ENCODE measurements at regions not wholly inside any gene's neighbourhood (a gene's known extent, or its start where the extent isn't known, plus 50 kb on each side); places are given as distances from the start of the nearest gene placed in this dataset.

DNA sequence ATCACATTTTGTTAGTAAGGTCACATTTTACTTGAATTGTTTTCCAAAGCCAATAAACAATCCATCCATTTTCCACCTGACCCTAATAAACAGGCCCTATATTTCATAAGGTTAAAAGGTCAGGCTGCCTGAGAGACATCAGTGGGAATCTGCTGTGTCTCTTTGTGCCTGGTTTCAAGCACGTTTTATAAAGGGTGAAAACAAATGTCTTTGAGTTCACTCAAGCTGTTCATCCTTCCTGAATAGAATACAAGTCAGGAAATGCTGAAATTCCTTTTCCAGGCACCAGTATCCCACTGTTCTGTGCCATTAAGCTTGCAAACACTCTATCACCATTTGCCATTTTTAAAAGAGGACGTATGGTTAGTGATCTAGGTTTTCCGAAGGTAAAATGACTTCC lies 67.5 kb upstream of the SPATA13 start:
- ATAC-seq, result no peak
- no peak for DNase-seq (ENCODE audit: missing footprints)
- intact Hi-C loops (cut with DNase I), result no loop called here

DNA sequence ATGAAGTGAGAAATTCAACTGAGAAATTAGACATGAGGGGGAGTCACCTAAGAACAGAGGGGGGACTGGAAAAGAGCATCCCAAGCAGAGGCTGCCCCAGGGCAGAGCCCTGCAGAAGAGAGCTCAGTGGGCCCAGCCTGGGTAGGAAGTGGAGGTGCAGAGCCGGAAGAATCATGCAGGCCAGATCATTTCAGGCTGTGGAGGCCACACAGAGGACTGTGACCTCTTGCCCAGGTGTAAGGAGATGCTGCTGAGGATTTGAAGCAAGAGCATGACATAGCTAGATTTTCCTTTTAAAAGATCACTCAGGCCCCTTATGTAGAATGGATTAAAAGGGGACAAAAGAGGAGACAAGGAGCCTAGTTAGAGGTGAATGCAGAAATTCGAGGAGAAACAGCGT lies 63.9 kb upstream of the SPATA13 start:
- ATAC-seq, result no peak

DNA sequence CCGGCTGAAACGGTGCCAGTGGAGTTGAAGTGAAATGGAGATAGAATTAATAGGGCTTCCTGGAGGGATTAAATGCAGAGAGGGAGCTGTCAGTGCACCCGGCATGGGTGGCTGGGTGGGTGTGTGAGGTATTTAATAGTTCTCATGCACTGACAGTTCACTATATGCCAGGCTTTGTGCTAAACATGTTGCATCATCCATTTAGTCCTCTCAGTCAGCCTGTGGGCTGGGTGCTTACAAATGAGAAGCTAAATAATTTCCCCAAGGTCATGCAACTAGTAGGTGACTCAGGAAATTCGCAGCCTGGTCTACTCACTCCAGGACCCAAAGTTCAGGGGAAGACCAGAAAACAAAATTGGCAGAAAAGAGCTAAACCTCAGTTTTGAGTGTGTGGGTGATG lies 63.5 kb upstream of the SPATA13 start:
- intact Hi-C loops (cut with DNase I), result no loop called here
- DNase-seq (ENCODE audit: missing footprints) (no peak), ATAC-seq (no peak)

More for the DNA sequence above, 63.9 kb upstream of the SPATA13 start:
- DNase-seq (ENCODE audit: missing footprints), result no peak
- intact Hi-C loops (cut with DNase I), result no loop called here

- intact Hi-C loops (cut with DNase I), result no loop called here
- DNase-seq (ENCODE audit: missing footprints) (no peak), ATAC-seq (no peak)
Observed at GRCh38 chr13:24097667-24098066, 62.9 kb upstream of the SPATA13 start.

- no peak for ATAC-seq
- intact Hi-C loops (cut with DNase I), result no loop called here
- no peak for DNase-seq (ENCODE audit: missing footprints)
Observed at GRCh38 chr13:24099490-24099889, 61.0 kb upstream of the SPATA13 start.

DNA sequence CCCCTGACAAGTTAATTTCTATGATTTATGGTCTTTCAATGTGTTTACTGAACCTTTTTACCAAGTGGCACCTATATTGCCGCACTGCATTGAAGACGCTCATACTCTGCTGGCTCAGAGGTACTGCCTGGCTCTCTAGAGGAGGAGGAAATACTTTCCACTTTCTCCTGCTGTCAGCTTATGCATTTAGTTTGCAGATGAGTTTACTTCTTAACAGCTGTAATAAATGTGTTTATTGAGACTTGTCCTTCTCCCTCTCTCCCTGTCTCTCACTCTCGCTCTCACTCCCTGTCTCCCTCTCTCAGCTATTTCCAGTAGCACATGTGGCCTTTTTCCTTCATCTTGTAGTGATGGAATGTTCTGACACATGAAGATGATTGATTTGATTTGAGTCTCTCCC lies 60.3 kb upstream of the SPATA13 start:
- no peak for ATAC-seq
- no peak for DNase-seq (ENCODE audit: missing footprints)
- intact Hi-C loops (cut with DNase I), result no loop called here

GRCh38 chr13:24103782-24104372 lies 56.6 kb upstream of the SPATA13 start:
- intact Hi-C loops (cut with DNase I), result no loop called here
- ATAC-seq (no peak), DNase-seq (ENCODE audit: missing footprints) (no peak)

DNA sequence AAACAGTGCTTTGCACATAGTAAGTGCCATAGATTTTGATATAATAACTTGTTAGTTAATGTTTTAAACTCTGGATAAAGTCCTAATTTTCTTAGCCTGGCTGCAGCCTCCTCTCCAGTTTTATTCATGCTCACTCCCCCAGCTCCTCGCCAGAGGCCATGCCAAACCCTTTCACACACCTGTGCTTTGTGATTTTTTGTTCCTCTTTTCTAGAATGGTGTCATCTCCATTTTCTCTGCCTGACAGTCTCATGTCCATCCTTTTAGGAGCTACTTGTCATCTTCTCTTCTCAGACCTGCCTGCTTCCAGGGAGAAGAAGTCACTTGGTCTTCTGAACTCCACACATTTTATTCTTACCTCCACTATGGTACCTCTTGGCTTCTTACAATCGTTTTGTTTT lies 55.8 kb upstream of the SPATA13 start:
- intact Hi-C loops (cut with DNase I), result no loop called here
- ATAC-seq (no peak), DNase-seq (ENCODE audit: missing footprints) (no peak)

- no peak for DNase-seq (ENCODE audit: missing footprints)
- intact Hi-C loops (cut with DNase I), result no loop called here
- no peak for ATAC-seq
Observed at GRCh38 chr13:24106429-24106828, 54.1 kb upstream of the SPATA13 start.

DNA sequence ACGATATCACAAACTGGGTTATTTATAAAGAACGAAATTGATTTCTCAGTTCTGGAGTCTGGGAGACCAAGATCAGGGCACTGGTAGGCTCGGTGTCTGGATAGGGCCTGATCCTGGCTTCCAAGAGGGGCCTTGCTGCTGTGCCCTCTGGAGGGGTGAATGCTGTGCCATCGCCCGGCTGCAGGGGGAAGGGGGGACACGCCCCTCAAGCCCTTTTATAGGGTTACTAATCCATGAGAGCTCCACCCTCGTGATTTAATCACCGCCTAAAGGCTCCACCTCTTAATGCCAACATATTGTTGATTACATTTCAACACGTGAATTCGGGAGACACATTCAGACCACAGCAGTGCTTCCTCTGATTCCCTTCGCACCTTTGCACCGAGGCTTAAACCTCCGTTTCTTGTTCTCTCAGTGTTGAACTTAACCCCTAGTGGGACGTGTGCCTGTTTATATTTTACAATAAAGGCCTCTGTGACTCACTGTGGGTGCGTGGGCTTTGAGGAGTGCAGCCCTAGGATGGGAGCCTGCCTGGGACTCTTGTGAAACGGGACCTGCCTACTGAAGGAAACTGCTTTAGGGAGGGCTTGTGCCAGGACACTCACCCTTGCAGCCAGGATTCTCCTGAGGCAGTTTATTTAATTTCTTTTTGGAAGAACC lies 52.4 kb upstream of the SPATA13 start:
- no peak for DNase-seq (ENCODE audit: missing footprints)
- no peak for ATAC-seq
- intact Hi-C loops (cut with DNase I), result no loop called here

DNA sequence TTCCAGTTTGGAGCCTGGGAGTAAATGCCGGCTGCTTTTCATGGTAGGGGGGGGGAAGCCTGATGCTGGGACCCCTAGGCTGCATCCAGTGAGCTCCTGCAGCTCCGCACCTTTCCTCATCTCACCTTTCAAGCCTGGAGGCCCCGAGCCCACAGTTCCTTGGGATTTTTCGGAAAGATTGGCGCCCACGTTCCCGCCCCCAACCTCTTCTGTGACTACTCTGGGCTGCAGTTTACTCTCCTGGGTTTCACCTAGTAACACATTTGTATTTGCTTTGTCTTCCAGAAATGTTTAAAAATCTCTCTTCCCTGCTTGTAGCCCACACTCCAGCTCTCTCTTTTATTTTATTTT lies 51.9 kb upstream of the SPATA13 start:
- DNase-seq (ENCODE audit: missing footprints) (no peak), ATAC-seq (no peak)
- intact Hi-C loops (cut with DNase I), result no loop called here

DNA sequence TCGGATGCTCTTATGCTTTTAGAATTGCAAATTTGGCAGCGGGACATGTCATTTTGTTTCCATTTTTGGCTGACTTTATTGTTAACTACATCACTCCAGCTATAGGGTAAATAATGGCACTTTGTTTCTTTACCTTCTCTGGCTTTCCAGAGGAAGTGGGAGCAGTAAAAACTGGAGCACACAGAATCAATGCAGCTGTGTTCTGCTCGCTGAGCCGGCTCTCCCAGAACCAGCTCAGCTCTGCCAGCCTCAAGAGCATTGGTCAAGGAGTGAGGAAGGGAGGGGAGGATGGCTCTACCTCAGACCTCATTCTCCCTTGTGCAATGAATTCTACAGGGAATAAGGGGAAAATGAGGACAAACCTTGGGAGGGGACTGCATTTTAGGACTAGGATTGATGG lies 50.5 kb upstream of the SPATA13 start:
- intact Hi-C loops (cut with DNase I), result no loop called here
- ATAC-seq (no peak), DNase-seq (ENCODE audit: missing footprints) (no peak)
